ENCODE measurements at regions not wholly inside any gene's neighbourhood (a gene's known extent, or its start where the extent isn't known, plus 50 kb on each side); places are given as distances from the start of the nearest gene placed in this dataset.
A peak's percentile ranks its signal among the peaks of the same experiment; 100 is the strongest.

DNA sequence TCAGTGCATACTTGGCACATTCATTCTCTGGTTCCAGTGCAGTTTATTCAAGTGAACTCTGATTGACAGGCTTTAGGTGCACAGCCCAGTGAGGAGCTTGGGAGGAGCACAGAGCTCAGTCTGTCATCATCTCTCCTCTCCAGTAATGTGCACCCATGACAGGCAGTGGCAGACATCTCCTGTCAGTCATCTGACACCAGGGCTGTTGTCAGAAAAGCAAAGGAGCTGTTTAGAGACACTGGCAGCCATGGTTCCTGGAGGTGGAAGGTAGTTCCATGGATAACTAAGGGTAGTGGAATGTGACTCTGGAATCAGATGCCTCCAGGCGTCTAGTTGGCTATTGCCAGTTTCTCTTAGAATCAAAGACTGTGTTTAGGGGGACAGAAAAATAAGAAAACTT, 308.8 kb downstream of the DCDC2C start:
- DNase-seq (ENCODE audit: extremely low spot score) = peak; percentile 62
- no peak overlapping the region for H3K4me3 ChIP-seq
- intact Hi-C loops (cut with DNase I) = no loop called here
- no peak for TF ChIP-seq POLR2A (IDR thresholded peaks at IDR 0.05; ENCODE audit: low read depth)
- no peak for TF ChIP-seq POLR2AphosphoS5 (IDR thresholded peaks at IDR 0.05)
- TF ChIP-seq, protein P1, sequence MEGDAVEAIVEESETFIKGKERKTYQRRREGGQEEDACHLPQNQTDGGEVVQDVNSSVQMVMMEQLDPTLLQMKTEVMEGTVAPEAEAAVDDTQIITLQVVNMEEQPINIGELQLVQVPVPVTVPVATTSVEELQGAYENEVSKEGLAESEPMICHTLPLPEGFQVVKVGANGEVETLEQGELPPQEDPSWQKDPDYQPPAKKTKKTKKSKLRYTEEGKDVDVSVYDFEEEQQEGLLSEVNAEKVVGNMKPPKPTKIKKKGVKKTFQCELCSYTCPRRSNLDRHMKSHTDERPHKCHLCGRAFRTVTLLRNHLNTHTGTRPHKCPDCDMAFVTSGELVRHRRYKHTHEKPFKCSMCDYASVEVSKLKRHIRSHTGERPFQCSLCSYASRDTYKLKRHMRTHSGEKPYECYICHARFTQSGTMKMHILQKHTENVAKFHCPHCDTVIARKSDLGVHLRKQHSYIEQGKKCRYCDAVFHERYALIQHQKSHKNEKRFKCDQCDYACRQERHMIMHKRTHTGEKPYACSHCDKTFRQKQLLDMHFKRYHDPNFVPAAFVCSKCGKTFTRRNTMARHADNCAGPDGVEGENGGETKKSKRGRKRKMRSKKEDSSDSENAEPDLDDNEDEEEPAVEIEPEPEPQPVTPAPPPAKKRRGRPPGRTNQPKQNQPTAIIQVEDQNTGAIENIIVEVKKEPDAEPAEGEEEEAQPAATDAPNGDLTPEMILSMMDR (IDR thresholded peaks at IDR 0.05) = no peak
- TF ChIP-seq EP300 (IDR thresholded peaks at IDR 0.05) = no peak
- H3K27ac ChIP-seq (replicated peaks in 1 of 4) = no peak overlapping the region
- 89% methylated on average over 1 of the region's 1 CpG for WGBS
- no peaks in the 10 kb centered on the region for H3K4me1 ChIP-seq
- no peaks in the 10 kb centered on the region for H3K36me3 ChIP-seq
- no peaks in the 10 kb centered on the region for H3K9me3 ChIP-seq
- no peaks in the 10 kb centered on the region for H3K27me3 ChIP-seq

DNA sequence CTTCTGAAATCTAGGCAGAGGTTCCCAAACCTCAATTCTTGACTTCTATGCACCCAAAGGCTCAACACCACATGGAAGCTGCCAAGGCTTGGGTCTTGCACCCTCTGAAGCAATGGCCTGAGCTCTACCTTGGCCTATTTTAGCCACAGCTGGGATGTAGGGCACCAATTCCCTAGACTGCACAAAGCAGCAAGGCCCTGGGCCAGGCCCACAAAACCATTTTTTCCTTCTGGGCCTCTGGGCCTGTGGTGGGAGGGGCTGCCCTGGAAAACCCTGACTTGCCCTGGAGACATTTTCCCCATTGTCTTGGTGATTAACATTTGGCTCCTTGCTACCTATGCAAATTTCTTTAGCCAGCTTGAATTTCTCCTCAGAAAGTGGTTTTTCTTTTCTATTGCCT, 315.2 kb downstream of the DCDC2C start:
- TF ChIP-seq EP300 (IDR thresholded peaks at IDR 0.05) (no peak), POLR2AphosphoS5 (IDR thresholded peaks at IDR 0.05) (no peak), POLR2A (IDR thresholded peaks at IDR 0.05; ENCODE audit: low read depth) (no peak)
- TF ChIP-seq, protein P1 (IDR thresholded peaks at IDR 0.05) = no peak
- intact Hi-C loops (cut with DNase I) = no loop called here
- peak; percentile 75 for DNase-seq (ENCODE audit: extremely low spot score)
- H3K36me3 ChIP-seq = no peaks in the 10 kb centered on the region
- no peak overlapping the region for H3K27ac ChIP-seq (replicated peaks in 1 of 4)
- H3K4me1 ChIP-seq = peaks cover 0 to 10% (median 7%) of the 10 kb centered on the region in 4 donors
- peaks cover 0 to 6% (median 0%) of the 10 kb centered on the region in 4 donors for H3K9me3 ChIP-seq
- H3K27me3 ChIP-seq = no peaks in the 10 kb centered on the region
- H3K4me3 ChIP-seq = no peak overlapping the region

GRCh38 chr2:4020153-4020552, 316.8 kb downstream of the DCDC2C start:
- TF ChIP-seq EP300 (IDR thresholded peaks at IDR 0.05) = no peak
- TF ChIP-seq, protein P1 (IDR thresholded peaks at IDR 0.05) = no peak
- no peak for TF ChIP-seq POLR2AphosphoS5 (IDR thresholded peaks at IDR 0.05)
- TF ChIP-seq POLR2A (IDR thresholded peaks at IDR 0.05; ENCODE audit: low read depth) = no peak
- H3K27ac ChIP-seq (replicated peaks in 1 of 4) = no peak overlapping the region
- no peaks in the 10 kb centered on the region for H3K27me3 ChIP-seq
- H3K4me3 ChIP-seq = no peak overlapping the region
- DNase-seq (ENCODE audit: extremely low spot score) = no peak
- intact Hi-C loops (cut with DNase I) = no loop called here
- peaks cover 0 to 6% (median 0%) of the 10 kb centered on the region in 4 donors for H3K9me3 ChIP-seq
- WGBS = 43% methylated on average over 5 of the region's 5 CpGs
- no peaks in the 10 kb centered on the region for H3K36me3 ChIP-seq
- peaks cover 0 to 10% (median 7%) of the 10 kb centered on the region in 4 donors for H3K4me1 ChIP-seq

DNA sequence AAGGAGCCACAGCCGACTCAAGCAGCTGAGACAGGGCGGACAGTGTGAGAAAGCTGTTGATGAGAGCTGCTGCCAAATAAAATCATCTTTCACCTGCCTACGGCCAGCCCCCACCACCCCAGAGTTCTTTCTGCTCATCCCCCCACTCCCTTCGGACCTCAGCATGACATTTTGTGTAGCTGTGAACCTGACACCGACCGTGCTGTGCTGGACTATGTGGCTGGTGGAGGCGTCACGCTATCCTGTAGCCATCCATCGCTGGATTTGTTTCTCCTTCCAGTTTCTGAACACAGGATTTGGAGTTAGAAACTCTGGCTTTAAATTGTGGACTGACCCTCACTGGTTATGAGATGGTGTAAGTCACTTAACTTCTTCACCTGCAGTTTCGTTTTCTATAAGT, 317.3 kb downstream of the DCDC2C start:
- Histone ChIP-seq H3K36me3 (no peaks in the 10 kb centered on the region), H3K27me3 (no peaks in the 10 kb centered on the region), H3K4me1 (peaks cover 0 to 10% (median 7%) of the 10 kb centered on the region in 4 donors), H3K9me3 (peaks cover 0 to 6% (median 0%) of the 10 kb centered on the region in 4 donors), H3K4me3 (no peak overlapping the region), H3K27ac (replicated peaks in 1 of 4) (no peak overlapping the region)
- TF ChIP-seq POLR2A (IDR thresholded peaks at IDR 0.05; ENCODE audit: low read depth) (no peak), POLR2AphosphoS5 (IDR thresholded peaks at IDR 0.05) (no peak), EP300 (IDR thresholded peaks at IDR 0.05) (no peak)
- peak; percentile 81 for DNase-seq (ENCODE audit: extremely low spot score)
- WGBS = 53% methylated on average over 10 of the region's 10 CpGs
- intact Hi-C loops (cut with DNase I) = no loop called here

DNA sequence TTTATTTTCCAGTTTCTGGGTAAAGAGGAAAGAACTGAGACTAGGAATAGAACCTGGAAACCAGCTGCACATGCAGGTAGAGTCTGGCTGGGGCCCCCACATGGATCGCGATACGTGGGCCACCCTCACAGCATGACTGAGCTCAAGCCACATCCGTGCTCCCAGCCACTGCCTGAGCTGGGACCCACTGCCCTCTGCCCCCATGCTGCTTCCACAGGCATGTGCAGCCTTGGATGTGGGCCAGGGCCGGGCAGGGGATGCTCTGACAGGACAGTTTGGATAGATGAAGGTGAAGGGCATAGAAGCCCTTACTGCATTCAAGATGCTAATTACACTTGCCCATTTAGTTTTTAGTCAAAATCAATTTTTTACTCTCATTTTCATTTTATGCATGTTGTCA, 321.2 kb downstream of the DCDC2C start:
- H3K27me3 ChIP-seq = no peaks in the 10 kb centered on the region
- WGBS = 92% methylated on average over 4 of the region's 5 CpGs
- peaks cover 0 to 10% (median 7%) of the 10 kb centered on the region in 4 donors for H3K4me1 ChIP-seq
- H3K27ac ChIP-seq (replicated peaks in 1 of 4) = no peak overlapping the region
- peak; percentile 91 for DNase-seq (ENCODE audit: extremely low spot score)
- no peak overlapping the region for H3K4me3 ChIP-seq
- no peak for TF ChIP-seq POLR2AphosphoS5 (IDR thresholded peaks at IDR 0.05)
- TF ChIP-seq, protein P1 (IDR thresholded peaks at IDR 0.05) = no peak
- no peak for TF ChIP-seq POLR2A (IDR thresholded peaks at IDR 0.05; ENCODE audit: low read depth)
- no peak for TF ChIP-seq EP300 (IDR thresholded peaks at IDR 0.05)
- H3K9me3 ChIP-seq = no peaks in the 10 kb centered on the region
- no peaks in the 10 kb centered on the region for H3K36me3 ChIP-seq
- intact Hi-C loops (cut with DNase I) = no loop called here
